Naive B cell (primary cell): ENCODE measurements at regions not wholly inside any gene's neighbourhood (a gene's known extent, or its start where the extent isn't known, plus 50 kb on each side); places are given as distances from the start of the nearest gene placed in this dataset.
A peak's percentile ranks its signal among the peaks of the same experiment; 100 is the strongest.
"Not testable (repeated sequence)": the region's sequence is repeated elsewhere in the genome, so short reads cannot be mapped to it uniquely, and the experiment has no call there.

Experiments used
- ATAC-seq, 2 donors: fragments of 150-1000 bp; cut with Tn5 transposase; 2 replicates each; pipeline ENCODE4 v1.10.0; 2021; ENCODE audit warnings: low read depth in 2 of 2, mild to moderate bottlenecking in 2 of 2, moderate library complexity in 2 of 2
- DNase-seq: peaks from one replicate; pipeline ENCODE4 v3.0.0; 2022
- H3K27ac Mint-ChIP-seq, 6 donors: one replicate each; pipeline ENCODE4 v1.8.0; 2020 to 2022; ENCODE audit warnings: mild to moderate bottlenecking in 6 of 6, mixed read lengths in 6 of 6, moderate library complexity in 5 of 6, inconsistent platforms in 2 of 6
- H3K27me3 Mint-ChIP-seq, 3 donors: one replicate each; pipeline ENCODE4 v1.8.0; 2021 to 2022; ENCODE audit warnings: mixed read lengths in 3 of 3, mild to moderate bottlenecking in 1 of 3
- H3K36me3 Mint-ChIP-seq, 2 donors: one replicate each; pipeline ENCODE4 v1.8.0; 2020 to 2022; ENCODE audit warnings: mixed read lengths in 2 of 2, inconsistent platforms in 1 of 2, mild to moderate bottlenecking in 1 of 2
- H3K4me1 Mint-ChIP-seq, 3 donors: one replicate each; pipeline ENCODE4 v1.8.0; 2020 to 2022; ENCODE audit warnings: mixed read lengths in 3 of 3, inconsistent platforms in 1 of 3, mild to moderate bottlenecking in 1 of 3, moderate library complexity in 1 of 3
- H3K4me3 Mint-ChIP-seq, 8 donors: one replicate each; pipeline ENCODE4 v1.8.0; 2020 to 2022; ENCODE audit warnings: mild to moderate bottlenecking in 8 of 8, mixed read lengths in 8 of 8, moderate library complexity in 8 of 8, inconsistent platforms in 2 of 8
- H3K9me3 Mint-ChIP-seq, 7 donors: one replicate each; pipeline ENCODE4 v1.8.0; 2020 to 2022; ENCODE audit warnings: mixed read lengths in 7 of 7, mild to moderate bottlenecking in 5 of 7, inconsistent platforms in 2 of 7, moderate library complexity in 1 of 7

DNA sequence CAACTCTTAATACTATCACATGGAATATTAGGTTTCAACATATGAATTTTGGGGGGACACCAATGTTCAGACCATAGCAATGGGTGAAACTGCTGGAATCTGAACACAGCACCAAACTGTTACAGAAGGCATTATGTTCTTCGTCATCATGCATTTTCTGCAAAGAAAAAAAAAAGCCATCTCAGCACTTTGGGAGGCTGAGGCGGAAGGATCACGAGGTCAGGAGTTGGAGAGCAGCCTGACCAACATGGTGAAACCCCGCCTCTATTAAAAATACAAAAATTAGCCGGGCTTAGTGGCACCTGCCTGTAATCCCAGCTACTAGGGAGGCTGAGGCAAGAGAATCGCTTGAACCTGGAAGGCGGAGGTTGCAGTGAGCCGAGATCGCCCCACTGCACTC is 80.9 kb upstream of the DGKG start:
- not testable (repeated sequence) for DNase-seq, H3K27me3 Mint-ChIP-seq, ATAC-seq, H3K4me1 Mint-ChIP-seq, H3K36me3 Mint-ChIP-seq, H3K9me3 Mint-ChIP-seq, H3K4me3 Mint-ChIP-seq, H3K27ac Mint-ChIP-seq

DNA sequence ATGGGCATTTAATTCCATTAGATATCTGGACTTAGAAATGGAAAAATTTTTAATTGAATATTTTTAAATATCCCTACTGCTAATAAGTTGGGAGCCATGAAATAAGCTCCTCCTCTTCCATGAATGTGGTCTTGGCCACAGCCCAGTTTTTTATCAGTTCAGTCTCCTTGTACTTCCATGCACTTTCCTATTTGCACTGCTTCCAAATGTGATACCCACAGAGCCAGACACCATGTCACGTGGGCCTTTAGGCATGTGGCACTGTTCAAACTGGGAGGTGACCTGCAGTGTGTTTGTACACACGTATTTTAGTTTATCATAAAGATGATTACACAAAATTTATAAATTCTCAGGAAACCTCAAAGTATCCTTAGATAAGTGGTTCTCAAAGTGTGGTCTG is 80.1 kb upstream of the DGKG start:
- ATAC-seq (no peak), DNase-seq (no peak)
- H3K4me3 Mint-ChIP-seq, result no peak overlapping the region
- no peaks in the 10 kb centered on the region for H3K9me3 Mint-ChIP-seq
- H3K27ac Mint-ChIP-seq, result no peak overlapping the region
- H3K4me1 Mint-ChIP-seq, result no peaks in the 10 kb centered on the region
- H3K27me3 Mint-ChIP-seq, result peaks cover 0 to 7% (median 0%) of the 10 kb centered on the region in 3 donors
- no peaks in the 10 kb centered on the region for H3K36me3 Mint-ChIP-seq

DNA sequence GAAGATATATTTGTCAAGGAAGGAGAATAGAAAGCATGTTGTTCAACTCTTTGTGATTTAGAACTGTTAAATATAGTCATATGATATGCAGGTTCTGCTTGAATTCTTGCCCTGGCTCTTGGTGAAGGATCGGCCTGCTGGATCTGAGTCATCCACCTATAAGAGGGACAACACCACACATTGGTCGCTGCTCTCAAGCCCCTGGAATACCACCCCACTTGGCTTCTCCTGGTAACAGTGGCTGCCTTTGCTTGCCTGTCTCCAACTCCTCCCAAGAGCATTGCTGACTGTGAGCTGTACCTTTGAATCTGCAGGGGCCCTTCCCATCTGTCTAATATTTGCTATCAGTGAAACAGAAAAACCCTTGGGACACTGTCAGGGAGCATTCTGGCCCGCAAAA is 78.9 kb upstream of the DGKG start:
- Mint-ChIP-seq H3K36me3 (no peaks in the 10 kb centered on the region), H3K27me3 (peaks cover 0 to 5% (median 0%) of the 10 kb centered on the region in 3 donors), H3K4me3 (no peak overlapping the region), H3K4me1 (no peaks in the 10 kb centered on the region), H3K27ac (no peak overlapping the region), H3K9me3 (peaks cover 0 to 2% (median 0%) of the 10 kb centered on the region in 7 donors)
- DNase-seq (no peak), ATAC-seq (no peak)

DNA sequence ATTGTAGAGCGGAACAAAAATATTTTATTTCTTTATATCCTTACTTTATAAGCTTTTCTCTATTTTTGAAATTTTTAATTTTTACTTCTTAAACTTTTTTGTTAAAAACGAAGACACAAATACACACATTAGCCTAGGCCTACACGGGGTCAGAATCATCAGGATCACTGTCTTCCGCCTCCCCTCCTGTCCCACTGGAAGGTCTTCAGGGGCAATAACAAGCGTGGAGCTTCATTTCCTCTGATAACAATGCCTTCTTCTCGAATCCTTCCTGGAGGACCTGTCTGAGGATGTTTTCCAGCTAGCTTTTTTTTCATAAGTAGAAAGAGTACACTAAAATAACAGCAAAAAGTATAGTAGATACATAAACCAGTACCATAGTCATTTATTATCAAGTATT is 77.7 kb upstream of the DGKG start:
- Mint-ChIP-seq H3K4me1 (no peaks in the 10 kb centered on the region), H3K4me3 (no peak overlapping the region), H3K36me3 (no peaks in the 10 kb centered on the region), H3K27me3 (no peaks in the 10 kb centered on the region), H3K9me3 (peaks cover 0 to 2% (median 0%) of the 10 kb centered on the region in 7 donors), H3K27ac (no peak overlapping the region)
- DNase-seq, result no peak
- no peak for ATAC-seq

DNA sequence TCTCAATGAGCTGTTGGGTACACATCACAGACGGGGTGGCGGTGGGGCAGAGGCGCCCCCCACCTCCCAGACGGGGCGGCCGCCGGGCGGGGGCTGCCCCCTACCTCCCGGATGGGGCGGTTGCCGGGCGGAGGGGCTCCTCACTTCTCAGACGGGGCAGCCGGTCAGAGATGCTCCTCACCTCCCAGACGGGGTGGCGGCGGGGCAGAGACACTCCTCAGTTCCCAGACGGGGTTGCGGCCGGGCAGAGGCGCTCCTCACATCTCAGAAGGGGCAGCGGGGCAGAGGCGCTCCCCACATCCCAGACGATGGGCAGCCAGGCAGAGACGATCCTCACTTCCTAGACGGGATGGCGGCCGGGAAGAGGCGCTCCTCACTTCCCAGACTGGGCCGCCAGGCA is 73.3 kb upstream of the DGKG start:
- not testable (repeated sequence) for DNase-seq, H3K4me1 Mint-ChIP-seq, H3K27me3 Mint-ChIP-seq, ATAC-seq, H3K36me3 Mint-ChIP-seq, H3K27ac Mint-ChIP-seq, H3K9me3 Mint-ChIP-seq, H3K4me3 Mint-ChIP-seq

DNA sequence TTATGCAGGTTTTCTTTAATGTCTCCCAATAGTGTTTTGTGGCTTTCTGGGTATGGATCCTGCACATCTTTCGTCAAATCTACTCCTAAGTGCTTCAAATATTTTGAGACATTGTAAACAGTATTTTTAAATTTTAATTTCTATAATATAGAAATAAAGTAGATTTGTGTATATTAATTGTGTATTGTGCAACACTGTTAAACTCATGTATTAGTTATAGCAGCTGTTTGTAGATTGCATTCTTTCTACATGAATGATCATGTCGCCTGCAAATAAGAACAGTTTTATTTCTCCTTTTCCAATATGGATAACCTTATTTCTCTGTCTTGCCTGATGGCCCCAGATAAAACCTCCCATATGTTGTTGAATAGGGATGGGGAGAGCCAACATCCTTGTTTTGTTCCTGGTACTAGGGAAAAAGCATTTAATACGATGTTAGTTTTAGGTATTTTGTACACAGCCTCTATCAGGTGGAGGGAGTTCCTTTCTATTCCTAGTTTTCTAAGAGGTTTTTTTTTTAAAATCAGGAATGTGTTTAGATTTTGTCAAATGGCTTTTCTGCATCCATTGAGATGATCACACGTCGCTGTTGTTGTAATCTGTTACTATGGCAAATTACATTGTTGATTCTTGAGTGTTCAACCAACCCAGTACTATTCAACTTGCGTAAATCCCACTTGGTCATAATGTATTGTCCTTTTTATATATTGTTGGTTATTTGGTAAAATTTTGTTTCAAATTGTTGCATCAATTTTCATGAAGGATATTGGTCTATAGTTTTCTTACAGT is 71.1 kb upstream of the DGKG start:
- H3K4me3 Mint-ChIP-seq, result no peak overlapping the region
- no peaks in the 10 kb centered on the region for H3K36me3 Mint-ChIP-seq
- H3K9me3 Mint-ChIP-seq, result peaks cover 0 to 2% (median 0%) of the 10 kb centered on the region in 7 donors
- DNase-seq (no peak), ATAC-seq (no peak)
- H3K4me1 Mint-ChIP-seq, result no peaks in the 10 kb centered on the region
- H3K27me3 Mint-ChIP-seq, result peaks cover 0 to 4% (median under 1%) of the 10 kb centered on the region in 3 donors
- H3K27ac Mint-ChIP-seq, result no peak overlapping the region

DNA sequence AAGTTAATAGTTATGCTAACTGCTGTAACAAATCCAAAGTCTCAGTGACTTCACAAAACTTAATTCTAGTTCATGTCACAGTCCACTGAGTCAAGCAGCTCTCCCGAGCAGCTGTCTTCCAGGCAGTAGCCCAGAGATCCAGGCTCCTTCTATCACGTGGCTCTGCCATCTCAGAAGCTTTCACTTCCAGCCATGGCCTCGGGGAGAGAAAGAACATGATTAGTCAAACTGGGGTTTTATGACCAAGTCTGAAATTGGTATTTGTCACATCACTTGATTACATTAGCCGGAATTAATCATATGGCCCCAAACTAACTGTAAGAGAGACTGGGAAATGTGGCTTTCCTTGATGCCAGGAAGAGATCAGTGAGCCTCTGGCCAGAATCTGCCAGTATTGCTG is 70.2 kb upstream of the DGKG start:
- ATAC-seq, result no peak
- Mint-ChIP-seq H3K27me3 (peaks cover 0 to 9% (median 4%) of the 10 kb centered on the region in 3 donors), H3K36me3 (no peaks in the 10 kb centered on the region), H3K4me1 (peaks cover 3 to 7% (median 7%) of the 10 kb centered on the region in 3 donors), H3K4me3 (no peak overlapping the region), H3K9me3 (peaks cover 0 to 2% (median 0%) of the 10 kb centered on the region in 7 donors), H3K27ac (no peak overlapping the region)
- no peak for DNase-seq

DNA sequence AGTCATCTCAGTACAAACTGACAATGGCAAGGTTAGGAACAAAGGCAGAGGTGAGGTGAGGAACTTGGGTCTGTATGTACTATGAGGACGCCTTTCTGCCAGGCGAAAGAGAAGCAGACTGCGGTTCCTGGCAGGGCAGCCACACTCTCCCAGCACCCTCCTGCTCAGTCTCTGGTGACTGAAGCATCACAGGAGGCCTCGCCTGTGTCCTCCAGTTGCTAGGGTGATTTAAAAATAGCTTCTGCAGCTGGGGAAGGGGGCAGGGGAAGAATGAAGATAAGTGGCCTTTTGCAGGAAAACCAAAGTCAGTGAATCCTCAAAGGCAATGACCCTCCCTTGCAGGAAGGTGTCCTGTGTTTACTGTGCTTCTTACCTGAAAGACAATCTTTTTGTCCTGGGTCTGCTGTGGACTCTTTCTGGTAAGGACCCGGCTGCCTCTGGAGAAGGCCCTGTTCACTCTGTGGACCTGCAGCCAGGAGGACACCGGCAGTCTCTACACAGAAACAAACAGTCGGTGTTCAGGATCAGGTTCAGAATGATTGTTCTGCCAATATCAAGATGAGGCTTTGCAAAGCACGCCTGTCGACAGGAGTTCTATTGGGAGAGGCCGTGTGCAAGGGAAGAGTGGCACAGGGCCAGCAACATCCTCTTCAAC is 65.7 kb upstream of the DGKG start:
- H3K9me3 Mint-ChIP-seq, result no peaks in the 10 kb centered on the region
- DNase-seq (no peak), ATAC-seq (no peak)
- H3K4me1 Mint-ChIP-seq, result peaks cover 7 to 21% (median 14%) of the 10 kb centered on the region in 3 donors
- peak overlapping the region in 3 of 6 donors; percentile 39 to 62 (median 46) for H3K27ac Mint-ChIP-seq
- no peak overlapping the region for H3K4me3 Mint-ChIP-seq
- H3K27me3 Mint-ChIP-seq, result peaks cover 5 to 17% (median 9%) of the 10 kb centered on the region in 3 donors
- no peaks in the 10 kb centered on the region for H3K36me3 Mint-ChIP-seq

DNA sequence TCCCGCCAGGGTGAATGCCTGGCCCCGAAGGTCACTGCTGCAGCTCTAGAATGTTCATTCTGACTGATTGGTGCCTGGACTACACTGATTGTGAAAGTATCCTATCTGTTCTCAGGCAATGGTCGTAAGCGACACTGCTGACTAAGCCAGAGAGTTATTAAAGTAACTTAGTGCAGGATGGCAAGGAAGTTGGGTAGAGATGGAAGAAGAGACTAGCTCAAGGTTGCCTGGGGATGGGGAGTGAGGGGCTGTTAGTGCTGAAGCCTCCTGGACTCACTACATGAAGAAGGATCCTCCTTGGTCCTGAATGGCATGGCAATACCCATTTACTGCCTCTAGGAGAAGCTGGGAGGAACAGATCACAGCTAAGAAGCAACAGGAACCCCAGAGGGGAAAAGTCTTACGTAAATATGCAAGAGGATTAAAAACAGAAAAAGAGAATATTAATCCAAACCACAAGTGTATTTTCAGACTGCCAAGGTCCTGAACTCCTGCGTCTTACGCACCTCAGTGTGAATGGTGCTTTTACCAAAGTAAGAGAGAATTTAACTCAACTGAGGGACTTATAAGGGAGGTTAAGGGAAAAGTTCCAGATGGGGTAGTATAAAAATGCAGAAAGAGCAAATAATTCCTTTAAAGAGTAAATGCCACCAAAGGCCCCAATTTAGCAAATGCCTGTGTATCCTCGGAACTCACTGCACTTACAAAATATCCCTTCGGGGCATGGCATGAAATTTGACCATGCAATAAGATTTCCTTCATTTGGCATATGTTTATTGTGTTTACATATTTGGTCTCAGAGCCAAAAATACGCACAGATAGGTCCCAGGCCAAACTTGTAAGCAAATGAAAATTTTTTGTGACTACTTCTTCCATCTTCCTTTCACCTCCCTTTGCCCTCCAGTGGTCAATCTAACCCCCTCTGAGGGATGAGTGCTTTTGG is 64.0 kb upstream of the DGKG start:
- Mint-ChIP-seq H3K27me3 (peaks cover 5 to 23% (median 9%) of the 10 kb centered on the region in 3 donors), H3K4me1 (peaks cover 7 to 21% (median 14%) of the 10 kb centered on the region in 3 donors), H3K9me3 (no peaks in the 10 kb centered on the region), H3K27ac (peak overlapping the region in 1 of 6 donors; percentile 44), H3K36me3 (no peaks in the 10 kb centered on the region), H3K4me3 (peak overlapping the region in 1 of 8 donors; percentile 71)
- ATAC-seq (peak in 1 of 2 donors; percentile 33), DNase-seq (no peak)

DNA sequence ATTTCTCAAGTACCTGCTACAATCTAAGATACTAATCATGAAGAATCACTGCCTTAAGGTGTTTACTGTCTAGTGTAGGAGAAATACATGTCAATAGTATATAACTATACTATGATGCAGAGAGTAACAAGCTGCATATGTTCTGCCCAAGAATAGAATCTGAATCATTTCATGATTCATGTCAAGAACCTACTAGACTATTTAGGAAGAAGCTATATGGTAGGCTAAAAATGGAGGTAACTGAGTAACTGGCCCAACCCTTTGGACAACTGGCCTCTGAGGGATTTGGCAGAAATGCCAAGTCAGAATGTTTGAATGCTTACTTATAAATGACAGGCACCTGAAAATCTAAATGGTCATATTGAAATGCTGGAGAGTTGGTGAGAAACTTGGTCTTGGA is 59.9 kb upstream of the DGKG start:
- Mint-ChIP-seq H3K27ac (no peak overlapping the region), H3K27me3 (peaks cover 12 to 32% (median 20%) of the 10 kb centered on the region in 3 donors), H3K9me3 (peaks cover 0 to 2% (median 0%) of the 10 kb centered on the region in 7 donors), H3K4me3 (no peak overlapping the region), H3K4me1 (peaks cover 4 to 13% (median 6%) of the 10 kb centered on the region in 3 donors), H3K36me3 (peaks cover 0 to 3% of the 10 kb centered on the region in 2 donors)
- DNase-seq (no peak), ATAC-seq (no peak)

DNA sequence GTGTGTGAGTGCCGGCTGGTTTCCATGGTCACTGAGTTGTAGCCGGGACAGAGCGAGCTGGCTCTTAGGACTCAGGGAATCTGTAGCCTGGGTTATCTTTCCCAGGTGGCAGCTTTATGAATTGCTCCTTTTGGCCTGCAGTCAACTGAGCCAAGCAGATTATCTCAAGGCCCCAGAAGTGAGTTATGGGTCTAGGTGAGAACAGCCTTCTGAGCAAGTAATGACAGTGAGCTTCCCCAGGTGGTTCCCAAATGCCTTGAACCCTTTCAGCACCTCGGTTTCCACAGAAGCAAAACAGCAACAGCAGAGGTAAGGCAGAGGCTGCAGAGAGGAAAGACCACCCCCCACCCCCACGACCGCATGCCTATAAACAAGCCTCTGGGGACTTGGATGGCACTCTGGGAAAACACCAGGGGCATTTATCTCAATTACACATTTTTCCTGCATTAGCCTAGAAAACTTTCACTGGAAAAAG is 56.7 kb upstream of the DGKG start:
- DNase-seq (no peak), ATAC-seq (no peak)
- no peak overlapping the region for H3K27ac Mint-ChIP-seq
- no peak overlapping the region for H3K4me3 Mint-ChIP-seq
- peaks cover 27 to 34% (median 30%) of the 10 kb centered on the region in 3 donors for H3K27me3 Mint-ChIP-seq
- H3K4me1 Mint-ChIP-seq, result peaks cover 18 to 22% (median 20%) of the 10 kb centered on the region in 3 donors
- peaks cover 0 to 5% of the 10 kb centered on the region in 2 donors for H3K36me3 Mint-ChIP-seq
- H3K9me3 Mint-ChIP-seq, result peaks cover 0 to 3% (median 0%) of the 10 kb centered on the region in 7 donors

DNA sequence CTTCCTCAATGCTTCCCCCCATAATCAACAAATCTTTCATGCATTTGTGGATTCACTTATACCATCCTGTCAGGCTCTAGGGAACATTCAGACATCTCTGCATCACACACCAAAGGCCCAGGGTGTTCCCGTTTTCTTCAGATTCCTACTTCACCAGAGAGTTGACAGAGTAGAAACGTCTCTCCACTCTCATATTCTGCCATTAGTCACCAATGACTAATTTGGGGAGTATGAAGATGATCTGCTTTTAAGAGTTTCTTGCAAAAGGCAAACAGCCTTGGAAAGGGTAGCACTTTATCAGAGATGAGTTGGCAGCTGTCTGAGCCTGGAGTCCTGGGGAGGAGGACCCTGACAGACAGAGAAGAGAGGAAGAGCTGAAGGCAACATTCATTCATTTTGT is 55.8 kb upstream of the DGKG start:
- Mint-ChIP-seq H3K27ac (no peak overlapping the region), H3K4me1 (peaks cover 26 to 27% (median 26%) of the 10 kb centered on the region in 3 donors), H3K27me3 (peaks cover 27 to 34% (median 27%) of the 10 kb centered on the region in 3 donors), H3K4me3 (no peak overlapping the region), H3K9me3 (peaks cover 0 to 3% (median 0%) of the 10 kb centered on the region in 7 donors), H3K36me3 (peaks cover 0 to 5% of the 10 kb centered on the region in 2 donors)
- DNase-seq (no peak), ATAC-seq (no peak)
